ENCODE measurements at regions not wholly inside any gene's neighbourhood (a gene's known extent, or its start where the extent isn't known, plus 50 kb on each side); places are given as distances from the start of the nearest gene placed in this dataset.

DNA sequence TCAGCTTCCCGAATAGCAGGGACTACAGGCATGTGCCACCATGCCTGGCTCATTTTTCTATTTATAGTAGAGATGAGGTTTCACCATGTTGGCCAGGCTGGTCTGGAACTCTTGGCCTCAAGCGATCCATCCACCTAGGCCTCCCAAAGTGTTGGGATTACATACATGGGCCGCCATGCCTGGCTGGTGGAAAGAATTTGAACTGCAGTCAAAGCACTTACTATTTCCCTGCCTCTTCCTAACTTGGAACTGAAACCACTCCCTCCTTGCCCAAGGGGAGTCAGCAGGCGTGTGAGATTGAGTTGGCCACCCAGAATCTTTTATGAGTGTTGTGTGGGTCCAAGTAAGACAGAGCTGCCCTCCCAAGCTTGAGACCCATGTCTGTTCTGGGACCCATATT is 86.1 kb upstream of the PTPN3 start:
- no peaks in the 10 kb centered on the region for H3K36me3 Mint-ChIP-seq (ENCODE audit: low read depth)
- H3K27ac Mint-ChIP-seq: no peak overlapping the region
- Histone ChIP-seq H3K9me3 (ENCODE audit: control insufficient read depth, low read length) (no peaks in the 10 kb centered on the region), H3K9ac (ENCODE audit: extremely low read depth, low read length, poor library complexity, severe bottlenecking) (no peak overlapping the region), H3K36me3 (ENCODE audit: control insufficient read depth, insufficient read depth, low read length) (no peaks in the 10 kb centered on the region), H3K27ac (ENCODE audit: low read depth, low read length) (no peak overlapping the region), H3K4me3 (ENCODE audit: low read length) (no peak overlapping the region), H3K4me1 (ENCODE audit: control insufficient read depth, insufficient read depth, low read length) (no peaks in the 10 kb centered on the region), H3K27me3 (ENCODE audit: control insufficient read depth, insufficient read depth, low read length, poor library complexity, severe bottlenecking) (no peaks in the 10 kb centered on the region)
- no peak overlapping the region for H3K4me3 Mint-ChIP-seq
- H3K27me3 Mint-ChIP-seq (ENCODE audit: insufficient read depth): peaks cover 2% of the 10 kb centered on the region
- no peak for DNase-seq
- TF ChIP-seq, protein P1, sequence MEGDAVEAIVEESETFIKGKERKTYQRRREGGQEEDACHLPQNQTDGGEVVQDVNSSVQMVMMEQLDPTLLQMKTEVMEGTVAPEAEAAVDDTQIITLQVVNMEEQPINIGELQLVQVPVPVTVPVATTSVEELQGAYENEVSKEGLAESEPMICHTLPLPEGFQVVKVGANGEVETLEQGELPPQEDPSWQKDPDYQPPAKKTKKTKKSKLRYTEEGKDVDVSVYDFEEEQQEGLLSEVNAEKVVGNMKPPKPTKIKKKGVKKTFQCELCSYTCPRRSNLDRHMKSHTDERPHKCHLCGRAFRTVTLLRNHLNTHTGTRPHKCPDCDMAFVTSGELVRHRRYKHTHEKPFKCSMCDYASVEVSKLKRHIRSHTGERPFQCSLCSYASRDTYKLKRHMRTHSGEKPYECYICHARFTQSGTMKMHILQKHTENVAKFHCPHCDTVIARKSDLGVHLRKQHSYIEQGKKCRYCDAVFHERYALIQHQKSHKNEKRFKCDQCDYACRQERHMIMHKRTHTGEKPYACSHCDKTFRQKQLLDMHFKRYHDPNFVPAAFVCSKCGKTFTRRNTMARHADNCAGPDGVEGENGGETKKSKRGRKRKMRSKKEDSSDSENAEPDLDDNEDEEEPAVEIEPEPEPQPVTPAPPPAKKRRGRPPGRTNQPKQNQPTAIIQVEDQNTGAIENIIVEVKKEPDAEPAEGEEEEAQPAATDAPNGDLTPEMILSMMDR (conservative IDR thresholded peaks at IDR 0.05): peak; percentile 41
- 88 to 100% methylated on average over 2 to 4 of the region's 4 CpGs for WGBS, 2 experiments (ENCODE audit: insufficient coverage in 1 of 2, insufficient read length in 1 of 2)
- H3K4me1 Mint-ChIP-seq: peaks cover under 1% of the 10 kb centered on the region
- H3K9me3 Mint-ChIP-seq: peaks cover 1% of the 10 kb centered on the region

DNA sequence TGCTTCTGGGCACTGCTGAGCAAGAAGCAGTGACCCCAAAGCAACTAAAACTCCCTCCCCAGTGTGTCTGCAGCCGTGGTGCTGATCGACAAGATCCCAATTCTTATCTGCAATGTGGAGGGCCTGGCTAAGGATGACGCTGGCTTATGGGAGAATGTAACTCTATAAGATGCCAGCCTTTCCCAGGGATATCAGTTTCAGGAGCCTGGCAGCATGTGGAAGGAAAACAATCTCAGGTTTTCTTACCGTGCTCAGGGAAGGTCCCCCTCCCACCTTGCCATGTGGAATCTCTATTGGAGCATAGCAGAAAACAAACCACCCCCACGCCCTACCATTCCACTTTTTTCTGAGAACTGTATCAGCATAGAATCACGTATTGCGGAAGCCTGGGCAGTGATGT is 87.7 kb upstream of the PTPN3 start:
- H3K27ac Mint-ChIP-seq: no peak overlapping the region
- no peak overlapping the region for H3K9ac ChIP-seq (ENCODE audit: extremely low read depth, low read length, poor library complexity, severe bottlenecking)
- TF ChIP-seq, protein P1 (conservative IDR thresholded peaks at IDR 0.05): no peak
- no peaks in the 10 kb centered on the region for H3K4me1 Mint-ChIP-seq
- H3K4me3 ChIP-seq (ENCODE audit: low read length): no peak overlapping the region
- H3K27ac ChIP-seq (ENCODE audit: low read depth, low read length): no peak overlapping the region
- H3K9me3 ChIP-seq (ENCODE audit: control insufficient read depth, low read length): no peaks in the 10 kb centered on the region
- 88 to 100% methylated on average over 4 to 7 of the region's 7 CpGs for WGBS, 2 experiments (ENCODE audit: insufficient coverage in 1 of 2, insufficient read length in 1 of 2)
- H3K4me1 ChIP-seq (ENCODE audit: control insufficient read depth, insufficient read depth, low read length): no peaks in the 10 kb centered on the region
- no peaks in the 10 kb centered on the region for H3K36me3 Mint-ChIP-seq (ENCODE audit: low read depth)
- no peak overlapping the region for H3K4me3 Mint-ChIP-seq
- peaks cover 4% of the 10 kb centered on the region for H3K27me3 Mint-ChIP-seq (ENCODE audit: insufficient read depth)
- H3K9me3 Mint-ChIP-seq: peaks cover 4% of the 10 kb centered on the region
- H3K36me3 ChIP-seq (ENCODE audit: control insufficient read depth, insufficient read depth, low read length): no peaks in the 10 kb centered on the region
- H3K27me3 ChIP-seq (ENCODE audit: control insufficient read depth, insufficient read depth, low read length, poor library complexity, severe bottlenecking): no peaks in the 10 kb centered on the region
- DNase-seq: no peak

- Histone ChIP-seq H3K9ac (ENCODE audit: extremely low read depth, low read length, poor library complexity, severe bottlenecking) (no peak overlapping the region), H3K4me1 (ENCODE audit: control insufficient read depth, insufficient read depth, low read length) (no peaks in the 10 kb centered on the region), H3K27ac (ENCODE audit: low read depth, low read length) (no peak overlapping the region), H3K36me3 (ENCODE audit: control insufficient read depth, insufficient read depth, low read length) (no peaks in the 10 kb centered on the region), H3K27me3 (ENCODE audit: control insufficient read depth, insufficient read depth, low read length, poor library complexity, severe bottlenecking) (no peaks in the 10 kb centered on the region), H3K4me3 (ENCODE audit: low read length) (no peak overlapping the region), H3K9me3 (ENCODE audit: control insufficient read depth, low read length) (no peaks in the 10 kb centered on the region)
- TF ChIP-seq, protein P1 (conservative IDR thresholded peaks at IDR 0.05): no peak
- Mint-ChIP-seq H3K9me3 (peaks cover 4% of the 10 kb centered on the region), H3K27me3 (ENCODE audit: insufficient read depth) (peaks cover 4% of the 10 kb centered on the region), H3K27ac (peak overlapping the region; percentile 10), H3K4me3 (no peak overlapping the region), H3K36me3 (ENCODE audit: low read depth) (no peaks in the 10 kb centered on the region), H3K4me1 (no peaks in the 10 kb centered on the region)
- no peak for DNase-seq
- 92% methylated on average over 4 of the region's 4 CpGs for WGBS, 2 experiments (ENCODE audit: insufficient coverage in 1 of 2, insufficient read length in 1 of 2)
These were observed 88.9 kb upstream of the PTPN3 start for GRCh38 chr9:109586993-109587392.
